Trophoblast cell (in vitro differentiated cells and primary cell): ENCODE measurements at regions not wholly inside any gene's neighbourhood (a gene's known extent, or its start where the extent isn't known, plus 50 kb on each side); places are given as distances from the start of the nearest gene placed in this dataset.

Experiments
- DNase-seq, 2 donors: peaks; one replicate each; pipeline ENCODE4 v3.0.0-alpha.2; 2016
- H2AFZ ChIP-seq: 2 replicates; pipeline ENCODE4 v1.6.1; 2013; ENCODE audit warnings: low read length, moderate library complexity, mild to moderate bottlenecking; ENCODE audit not compliant: insufficient read depth, poor library complexity
- H2AK5ac ChIP-seq: 2 replicates; pipeline ENCODE4 v1.6.1; 2013; ENCODE audit warnings: mild to moderate bottlenecking, low read length
- H2BK120ac ChIP-seq: 2 replicates; pipeline ENCODE4 v1.6.1; 2013; ENCODE audit warnings: low read length, mild to moderate bottlenecking, moderate library complexity; ENCODE audit not compliant: insufficient read depth, poor library complexity
- H2BK12ac ChIP-seq: 2 replicates; pipeline ENCODE4 v1.6.1; 2013; ENCODE audit warnings: mild to moderate bottlenecking, low read length, moderate library complexity
- H2BK5ac ChIP-seq: 2 replicates; pipeline ENCODE4 v1.6.1; 2013; ENCODE audit warnings: low read length, low read depth, moderate library complexity, mild to moderate bottlenecking; ENCODE audit not compliant: poor library complexity
- H3K14ac ChIP-seq: 2 replicates; pipeline ENCODE4 v1.6.1; 2013; ENCODE audit warnings: mild to moderate bottlenecking, low read length
- H3K18ac ChIP-seq: 2 replicates; pipeline ENCODE4 v1.6.1; 2013; ENCODE audit warnings: mild to moderate bottlenecking, low read length
- H3K23ac ChIP-seq: 2 replicates; pipeline ENCODE4 v1.6.1; 2013; ENCODE audit warnings: low read length
- H3K27ac ChIP-seq: 2 replicates; pipeline ENCODE4 v1.5.1; 2013; ENCODE audit warnings: low read depth, mild to moderate bottlenecking, inconsistent platforms, low read length, moderate library complexity
- H3K27me3 ChIP-seq: 2 replicates; pipeline ENCODE4 v1.6.1; 2013; ENCODE audit warnings: inconsistent platforms, mild to moderate bottlenecking, low read length, moderate library complexity; ENCODE audit not compliant: insufficient read depth
- H3K36me3 ChIP-seq, 2 experiments: 1 replicate in 1 of 2; 2 replicates in 1 of 2; pipeline ENCODE4 v1.6.1; 2013; ENCODE audit warnings: low read length in 2 of 2, mild to moderate bottlenecking in 2 of 2, moderate library complexity in 1 of 2; ENCODE audit not compliant: insufficient read depth in 2 of 2, control insufficient read depth in 1 of 2
- H3K4ac ChIP-seq: 2 replicates; pipeline ENCODE4 v1.6.1; 2013; ENCODE audit warnings: low read depth, mild to moderate bottlenecking, low read length, moderate library complexity
- H3K4me1 ChIP-seq, 2 experiments: 1 replicate in 1 of 2; 2 replicates in 1 of 2; pipeline ENCODE4 v1.6.1; 2013; ENCODE audit warnings: low read length in 2 of 2, mild to moderate bottlenecking in 2 of 2, moderate library complexity in 1 of 2; ENCODE audit not compliant: insufficient read depth in 2 of 2, control insufficient read depth in 1 of 2
- H3K4me2 ChIP-seq: 2 replicates; pipeline ENCODE4 v1.6.1; 2013; ENCODE audit warnings: inconsistent platforms, mild to moderate bottlenecking, low read length, moderate library complexity
- H3K4me3 ChIP-seq: 2 replicates; pipeline ENCODE4 v1.5.1; 2013; ENCODE audit warnings: mild to moderate bottlenecking, low read depth, low read length, inconsistent platforms
- H3K79me1 ChIP-seq: one replicate; pipeline ENCODE4 v1.6.1; 2013; ENCODE audit warnings: low read length
- H3K79me2 ChIP-seq: 2 replicates; pipeline ENCODE4 v1.6.1; 2013; ENCODE audit warnings: low read length, mild to moderate bottlenecking; ENCODE audit not compliant: control insufficient read depth, insufficient read depth, poor library complexity
- H3K9ac ChIP-seq: 2 replicates; pipeline ENCODE4 v1.6.1; 2013; ENCODE audit warnings: mild to moderate bottlenecking, low read length
- H3K9me3 ChIP-seq: 2 replicates; pipeline ENCODE4 v1.6.1; 2013; ENCODE audit warnings: low read depth, mild to moderate bottlenecking, control low read depth, inconsistent platforms, low read length; ENCODE audit not compliant: insufficient read depth
- H4K12ac ChIP-seq: 2 replicates; pipeline ENCODE4 v1.6.1; 2013; ENCODE audit warnings: low read depth, mild to moderate bottlenecking, low read length, moderate library complexity
- H4K8ac ChIP-seq: 2 replicates; pipeline ENCODE4 v1.6.1; 2013; ENCODE audit warnings: low read depth, mild to moderate bottlenecking, low read length, moderate library complexity
- H4K91ac ChIP-seq: one replicate; pipeline ENCODE4 v1.6.1; 2013; ENCODE audit warnings: low read depth, mild to moderate bottlenecking, low read length, moderate library complexity
- WGBS: extraction: QIAGEN DNeasy Blood & Tissue Kit; methylation state at CpG from one replicate; pipeline ENCODE4 v1.1.7; 2013; ENCODE audit warnings: missing lambda C conversion rate; ENCODE audit not compliant: insufficient read length, insufficient coverage; ENCODE audit errors: extremely low coverage; 5-methylcytosine and 5-hydroxymethylcytosine counted together

GRCh38 chr5:106691701-106692100 lies 979.0 kb downstream of the EFNA5 start:
- Histone ChIP-seq H3K27me3 (no peaks in the 10 kb centered on the region), H2BK5ac (no peak overlapping the region), H2AK5ac (no peak overlapping the region), H3K23ac (no peak overlapping the region), H3K14ac (no peak overlapping the region), H3K27ac (no peak overlapping the region), H3K36me3 (no peaks in the 10 kb centered on the region), H3K9ac (no peak overlapping the region), H2AFZ (no peak overlapping the region), H3K4me1 (no peaks in the 10 kb centered on the region), H3K4ac (no peak overlapping the region), H3K9me3 (no peaks in the 10 kb centered on the region), H4K12ac (no peak overlapping the region), H2BK12ac (no peak overlapping the region), H3K4me2 (no peak overlapping the region), H3K79me1 (no peaks in the 10 kb centered on the region), H4K8ac (no peak overlapping the region), H3K79me2 (no peaks in the 10 kb centered on the region), H3K18ac (no peak overlapping the region), H3K4me3 (no peak overlapping the region), H2BK120ac (no peak overlapping the region), H4K91ac (no peak overlapping the region)
- no peak for DNase-seq
- no CpG with 5 or more reads among the region's 2 CpGs for WGBS

DNA sequence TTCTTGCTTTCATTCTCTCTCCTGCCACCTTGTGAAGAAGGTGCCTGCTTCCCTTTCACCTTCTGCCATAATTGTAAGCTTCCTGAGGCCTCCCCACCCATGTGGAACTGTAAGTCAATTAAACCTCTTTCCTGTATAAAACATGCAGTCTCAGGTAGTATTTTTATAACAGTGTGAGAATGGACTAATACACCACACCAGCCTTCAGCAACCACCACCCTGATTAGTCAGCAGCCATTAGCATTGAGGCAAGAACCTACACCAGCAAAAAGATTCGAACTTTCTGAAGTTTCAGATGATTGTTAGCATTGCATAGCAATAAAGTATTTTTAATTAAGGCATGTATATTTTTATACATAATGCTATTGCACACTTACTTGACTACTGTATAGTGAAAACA lies 980.2 kb downstream of the EFNA5 start:
- no peak overlapping the region for H2BK120ac ChIP-seq
- no CpG with 5 or more reads among the region's 1 CpG for WGBS
- H3K79me2 ChIP-seq = no peaks in the 10 kb centered on the region
- no peak overlapping the region for H3K4me3 ChIP-seq
- no peak overlapping the region for H3K4me2 ChIP-seq
- H3K27me3 ChIP-seq = no peaks in the 10 kb centered on the region
- H2AFZ ChIP-seq = no peak overlapping the region
- no peak overlapping the region for H3K14ac ChIP-seq
- no peak overlapping the region for H4K12ac ChIP-seq
- no peak for DNase-seq
- no peak overlapping the region for H3K4ac ChIP-seq
- H3K18ac ChIP-seq = no peak overlapping the region
- H3K9ac ChIP-seq = no peak overlapping the region
- no peak overlapping the region for H4K91ac ChIP-seq
- no peak overlapping the region for H3K27ac ChIP-seq
- H3K36me3 ChIP-seq = no peaks in the 10 kb centered on the region
- H2BK5ac ChIP-seq = no peak overlapping the region
- no peak overlapping the region for H2BK12ac ChIP-seq
- H3K79me1 ChIP-seq = no peaks in the 10 kb centered on the region
- H3K23ac ChIP-seq = no peak overlapping the region
- H3K9me3 ChIP-seq = no peaks in the 10 kb centered on the region
- no peak overlapping the region for H4K8ac ChIP-seq
- H2AK5ac ChIP-seq = no peak overlapping the region
- H3K4me1 ChIP-seq = no peaks in the 10 kb centered on the region

- H4K12ac ChIP-seq = no peak overlapping the region
- no peaks in the 10 kb centered on the region for H3K4me1 ChIP-seq
- H4K91ac ChIP-seq = no peak overlapping the region
- H3K79me1 ChIP-seq = no peaks in the 10 kb centered on the region
- no peaks in the 10 kb centered on the region for H3K36me3 ChIP-seq
- no peak overlapping the region for H3K4ac ChIP-seq
- H3K23ac ChIP-seq = no peak overlapping the region
- no CpG with 5 or more reads among the region's 1 CpG for WGBS
- H3K27me3 ChIP-seq = no peaks in the 10 kb centered on the region
- no peak overlapping the region for H3K27ac ChIP-seq
- no peak for DNase-seq
- no peak overlapping the region for H3K4me3 ChIP-seq
- H3K14ac ChIP-seq = no peak overlapping the region
- no peak overlapping the region for H2AK5ac ChIP-seq
- no peak overlapping the region for H3K9ac ChIP-seq
- no peak overlapping the region for H3K18ac ChIP-seq
- H3K9me3 ChIP-seq = no peaks in the 10 kb centered on the region
- H2BK120ac ChIP-seq = no peak overlapping the region
- H3K4me2 ChIP-seq = no peak overlapping the region
- no peak overlapping the region for H2BK12ac ChIP-seq
- no peak overlapping the region for H4K8ac ChIP-seq
- H2BK5ac ChIP-seq = no peak overlapping the region
- H3K79me2 ChIP-seq = no peaks in the 10 kb centered on the region
- H2AFZ ChIP-seq = no peak overlapping the region
Observed at GRCh38 chr5:106680330-106680729, 990.4 kb downstream of the EFNA5 start.

DNA sequence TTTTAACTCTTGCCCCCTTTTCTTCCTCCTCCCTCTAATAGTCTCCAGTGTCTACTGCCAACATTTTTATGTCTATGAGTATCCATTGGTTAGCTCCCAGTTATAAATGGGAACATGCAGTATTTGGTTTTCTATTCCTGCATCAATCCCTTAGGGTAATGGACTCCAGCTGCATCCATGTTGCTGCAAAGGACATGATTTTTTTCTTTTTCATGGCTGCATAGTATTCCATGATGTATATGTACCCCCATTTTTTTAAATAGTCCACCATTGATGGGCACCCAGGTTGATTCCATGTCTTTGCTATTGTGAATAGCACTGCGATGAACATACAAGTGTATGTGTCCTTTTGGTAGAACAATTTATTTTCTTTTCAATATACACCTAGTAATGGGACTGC lies 993.7 kb downstream of the EFNA5 start:
- H2AFZ ChIP-seq = no peak overlapping the region
- no peak overlapping the region for H3K9ac ChIP-seq
- WGBS = no CpG with 5 or more reads among the region's 1 CpG
- no peak overlapping the region for H2BK120ac ChIP-seq
- H3K27me3 ChIP-seq = no peaks in the 10 kb centered on the region
- H2BK12ac ChIP-seq = no peak overlapping the region
- no peak overlapping the region for H4K8ac ChIP-seq
- H3K4me1 ChIP-seq = no peaks in the 10 kb centered on the region
- H3K9me3 ChIP-seq = no peaks in the 10 kb centered on the region
- H3K36me3 ChIP-seq = no peaks in the 10 kb centered on the region
- no peak overlapping the region for H4K12ac ChIP-seq
- H2AK5ac ChIP-seq = no peak overlapping the region
- no peak overlapping the region for H4K91ac ChIP-seq
- H3K18ac ChIP-seq = no peak overlapping the region
- no peak overlapping the region for H2BK5ac ChIP-seq
- H3K27ac ChIP-seq = no peak overlapping the region
- H3K79me2 ChIP-seq = no peaks in the 10 kb centered on the region
- no peak overlapping the region for H3K4me3 ChIP-seq
- H3K23ac ChIP-seq = no peak overlapping the region
- no peaks in the 10 kb centered on the region for H3K79me1 ChIP-seq
- H3K4ac ChIP-seq = no peak overlapping the region
- DNase-seq = no peak
- H3K4me2 ChIP-seq = no peak overlapping the region
- no peak overlapping the region for H3K14ac ChIP-seq
